Astrocyte of the spinal cord (primary cell): ENCODE measurements at regions not wholly inside any gene's neighbourhood (a gene's known extent, or its start where the extent isn't known, plus 50 kb on each side); places are given as distances from the start of the nearest gene placed in this dataset.
A peak's percentile ranks its signal among the peaks of the same experiment; 100 is the strongest.

Source experiments
- DNase-seq: peaks from one replicate; pipeline ENCODE4 v3.0.0; 2011; ENCODE audit warnings: low read depth, low spot score
- H3K4me3 ChIP-seq: 2 replicates; pipeline ENCODE4 v1.5.1; 2011; ENCODE audit warnings: low read depth, mild to moderate bottlenecking, low read length, moderate library complexity
- CTCF ChIP-seq: IDR thresholded peaks from 2 replicates; pipeline ENCODE4 v1.5.1; 2012; ENCODE audit warnings: low read depth, mild to moderate bottlenecking, low read length, inconsistent platforms
- in situ Hi-C: cut with HindIII; loops from 2 replicates; pipeline ENCODE4 v1.10.0; 2017; ENCODE audit warnings: low sequenced_read_pairs

GRCh38 chr2:58895857-58896256 lies 654.7 kb upstream of the FANCL start:
- no peak overlapping the region for H3K4me3 ChIP-seq
- TF ChIP-seq CTCF: no peak
- peak; percentile 49 for DNase-seq
- in situ Hi-C loops: no loop called here

GRCh38 chr2:58893656-58894351 lies 652.7 kb upstream of the FANCL start:
- in situ Hi-C loops: no loop called here
- TF ChIP-seq CTCF: no peak
- DNase-seq: no peak
- H3K4me3 ChIP-seq: no peak overlapping the region

- DNase-seq: no peak
- no peak for TF ChIP-seq CTCF
- no peak overlapping the region for H3K4me3 ChIP-seq
- in situ Hi-C loops: no loop called here
Measured at GRCh38 chr2:58891828-58892377, 650.8 kb upstream of the FANCL start.

GRCh38 chr2:58890865-58891525 lies 649.9 kb upstream of the FANCL start:
- in situ Hi-C loops: no loop called here
- TF ChIP-seq CTCF: no peak
- no peak for DNase-seq
- H3K4me3 ChIP-seq: no peak overlapping the region

GRCh38 chr2:58886009-58886408 lies 644.9 kb upstream of the FANCL start:
- in situ Hi-C loops: no loop called here
- H3K4me3 ChIP-seq: no peak overlapping the region
- no peak for DNase-seq
- TF ChIP-seq CTCF: no peak

GRCh38 chr2:58879834-58880233 lies 638.7 kb upstream of the FANCL start:
- H3K4me3 ChIP-seq: no peak overlapping the region
- TF ChIP-seq CTCF: no peak
- in situ Hi-C loops: no loop called here
- no peak for DNase-seq
